GM12878 (cell line): ENCODE measurements at regions not wholly inside any gene's neighbourhood (a gene's known extent, or its start where the extent isn't known, plus 50 kb on each side); places are given as distances from the start of the nearest gene placed in this dataset.

ENCODE experiments used
- ATAC-seq: fragments of 200-7000 bp; cut with Tn5 transposase; 3 replicates; pipeline ENCODE4 v1.9.1; 2020; ENCODE audit warnings: mild to moderate bottlenecking, moderate library complexity
- BruUV-seq: library from RNA; stranded (reverse); fragments of 400-500 nt; replicated peaks from 2 replicates; lab custom pipeline; 2021; lab: Mats Ljungman, UMichigan
- CTCF ChIA-PET: fragments of 300-600 bp; sonication (Branson Sonifier 250); formaldehyde crosslinking; extraction: SDS; loops from one replicate; lab custom pipeline; 2021; ENCODE audit warnings: inconsistent platforms; lab: Yijun Ruan, JAX
- POLR2A ChIA-PET: fragments of 350-600 bp; formaldehyde crosslinking; extraction: SDS; loops from one replicate; lab custom pipeline; 2021; ENCODE audit warnings: inconsistent platforms; lab: Charles Lee
- RAD21 ChIA-PET: fragments of 300-600 bp; sonication (Branson Sonifier 250); formaldehyde crosslinking; loops from one replicate; lab custom pipeline; 2023; ENCODE audit warnings: antibody characterized with exemption; ENCODE audit not compliant: unreplicated experiment; lab: Charles Lee
- SMC1A ChIA-PET: fragments of 300-600 bp; sonication (Branson Sonifier 250); formaldehyde crosslinking; loops from one replicate; lab custom pipeline; 2023; ENCODE audit not compliant: unreplicated experiment, uncharacterized antibody; lab: Charles Lee
- DNase-seq: peaks from one replicate; pipeline ENCODE4 v3.0.0-alpha.2; 2011; ENCODE audit warnings: low read depth, low spot score
- FAIRE-seq: peaks from 3 replicates; lab custom pipeline; 2011; peaks lifted over from hg19 to GRCh38; lab: Jason Lieb, UNC
- H2AFZ ChIP-seq: 2 replicates; pipeline ENCODE4 v1.6.0; 2011; ENCODE audit warnings: low read depth, low read length, control low read depth; ENCODE audit not compliant: control insufficient read depth
- H3K27ac ChIP-seq: 2 replicates; pipeline ENCODE4 v1.5.1; 2011; ENCODE audit warnings: control low read depth; ENCODE audit not compliant: control insufficient read depth, insufficient read depth
- H3K27me3 ChIP-seq, 2 experiments: replicated peaks in 1 of 2; 2 replicates each; pipeline versions ENCODE4 v1.6.0 to v1.6.1; 2011; ENCODE audit warnings: low read length in 1 of 2; ENCODE audit not compliant: control insufficient read depth in 2 of 2, insufficient read depth in 2 of 2
- H3K36me3 ChIP-seq, 2 experiments: 2 replicates each; pipeline ENCODE4 v1.5.1; 2011; ENCODE audit warnings: low read length in 1 of 2; ENCODE audit not compliant: control insufficient read depth in 2 of 2, insufficient read depth in 2 of 2
- H3K4me1 ChIP-seq: 2 replicates; pipeline ENCODE4 v1.6.1; 2011; ENCODE audit warnings: mild to moderate bottlenecking, low read length, moderate library complexity, mixed read lengths; ENCODE audit not compliant: control insufficient read depth, insufficient read depth
- H3K4me2 ChIP-seq: 2 replicates; pipeline ENCODE4 v1.6.0; 2011; ENCODE audit warnings: control low read depth; ENCODE audit not compliant: control insufficient read depth, insufficient read depth
- H3K4me3 ChIP-seq: fragments of 200-600 bp; sonication (generic); 2 replicates; pipeline ENCODE4 v1.5.1; 2016
- H3K79me2 ChIP-seq: 2 replicates; pipeline ENCODE4 v1.6.0; 2011; ENCODE audit warnings: low read length; ENCODE audit not compliant: control insufficient read depth, insufficient read depth
- H3K9ac ChIP-seq: 2 replicates; pipeline ENCODE4 v1.8.0; 2011; ENCODE audit warnings: low read length, control low read depth, mixed read lengths; ENCODE audit not compliant: control insufficient read depth, insufficient read depth
- H3K9me3 ChIP-seq: replicated peaks from 3 replicates; pipeline ENCODE4 v1.5.1; 2011; ENCODE audit warnings: mild to moderate bottlenecking, low read length; ENCODE audit not compliant: control insufficient read depth, insufficient read depth
- H4K20me1 ChIP-seq: 2 replicates; pipeline ENCODE4 v1.6.0; 2011; ENCODE audit not compliant: control insufficient read depth, insufficient read depth
- BACH1 ChIP-seq: fragments of 450-650 bp; IDR thresholded peaks from 2 replicates; pipeline ENCODE4 v1.6.1; 2017; ENCODE audit warnings: mild to moderate bottlenecking, borderline replicate concordance
- CHD4 ChIP-seq: fragments of 200-600 bp; sonication (generic); IDR thresholded peaks from 2 replicates; pipeline ENCODE4 v1.6.1; 2016; ENCODE audit warnings: mild to moderate bottlenecking
- HCFC1 ChIP-seq: fragments of 150-350 bp; IDR thresholded peaks from 2 replicates; pipeline ENCODE4 v1.6.1; 2014; ENCODE audit warnings: low read length
- HDGF ChIP-seq: fragments of 450-650 bp; IDR thresholded peaks from 2 replicates; pipeline ENCODE4 v1.6.1; 2016; ENCODE audit warnings: antibody characterized with exemption
- IRF3 ChIP-seq: fragments of 450-650 bp; IDR thresholded peaks from 2 replicates; pipeline ENCODE4 v1.6.1; 2014; ENCODE audit warnings: mild to moderate bottlenecking
- MYC ChIP-seq: IDR thresholded peaks from 2 replicates; pipeline ENCODE4 v1.6.1; 2011; ENCODE audit warnings: mild to moderate bottlenecking, low read length, moderate library complexity, inconsistent platforms; ENCODE audit not compliant: insufficient read depth, insufficient replicate concordance, insufficient read length, severe bottlenecking
- NR2C2 ChIP-seq: IDR thresholded peaks from 2 replicates; pipeline ENCODE4 v1.6.1; 2011; ENCODE audit warnings: borderline replicate concordance, low read depth; ENCODE audit not compliant: control insufficient read depth, insufficient read length
- PRDM15 ChIP-seq: fragments of 450-650 bp; formaldehyde crosslinking; IDR thresholded peaks from 2 replicates; pipeline ENCODE4 v1.4.0; 2020; ENCODE audit warnings: mild to moderate bottlenecking, moderate library complexity
- SIN3A ChIP-seq: IDR thresholded peaks from 2 replicates; pipeline ENCODE4 v1.6.1; 2012; ENCODE audit warnings: low read depth, low read length, improper control_type of control experiment
- STAT1 ChIP-seq: fragments of 450-650 bp; conservative IDR thresholded peaks from 2 replicates; pipeline ENCODE4 v1.6.1; 2014; ENCODE audit warnings: antibody characterized with exemption, mild to moderate bottlenecking
- STAT3 ChIP-seq: IDR thresholded peaks from 2 replicates; pipeline ENCODE4 v1.6.1; 2011; ENCODE audit warnings: low read depth, low read length, improper control_type of control experiment
- USF1 ChIP-seq: IDR thresholded peaks from 2 replicates; pipeline ENCODE4 v1.6.1; 2011; ENCODE audit warnings: borderline replicate concordance, low read depth, mild to moderate bottlenecking, moderate library complexity, mixed read lengths, low read length; ENCODE audit not compliant: insufficient read depth; ENCODE audit errors: extremely low read length
- WGBS: methylation state at CpG from one replicate; pipeline ENCODE4 v1.1.6; 2016; ENCODE audit warnings: low lambda C conversion rate; ENCODE audit not compliant: insufficient replicate concordance, insufficient coverage; ENCODE audit errors: missing lambda C conversion rate; 5-methylcytosine and 5-hydroxymethylcytosine counted together
- in situ Hi-C: fragments of 300-500 bp; cut with MboI; formaldehyde crosslinking; loops from 9 replicates; pipeline ENCODE4 v1.14.3; 2018; ENCODE audit warnings: mixed read lengths
- intact Hi-C: fragments of 100-400 bp; cut with micrococcal nuclease; formaldehyde crosslinking; loops from one replicate; pipeline ENCODE4 v1.14.2; 2022; ENCODE audit not compliant: unreplicated experiment

GRCh38 chr7:81155654-81156373 is 237.0 kb upstream of the SEMA3C start:
- DNase-seq (no peak), FAIRE-seq (no peak), ATAC-seq (no peak)
- ChIA-PET POLR2A (no interaction called here), SMC1A (no interaction called here), CTCF (no interaction called here), RAD21 (no interaction called here)
- H3K4me1 ChIP-seq, result no peaks in the 10 kb centered on the region
- no peaks in the 10 kb centered on the region for H4K20me1 ChIP-seq
- no peak overlapping the region for H3K9ac ChIP-seq
- no peaks in the 10 kb centered on the region for H3K9me3 ChIP-seq
- H2AFZ ChIP-seq, result no peak overlapping the region
- H3K36me3 ChIP-seq, result no peaks in the 10 kb centered on the region
- H3K27ac ChIP-seq, result no peak overlapping the region
- BruUV-seq, result no TSS peak
- H3K27me3 ChIP-seq, result no peaks in the 10 kb centered on the region
- no peaks in the 10 kb centered on the region for H3K79me2 ChIP-seq
- no peak overlapping the region for H3K4me3 ChIP-seq
- intact Hi-C loops (no loop called here), in situ Hi-C loops (no loop called here)
- 34% methylated on average over 4 of the region's 4 CpGs for WGBS
- no peak overlapping the region for H3K4me2 ChIP-seq
- TF ChIP-seq CHD4 (no peak), HCFC1 (no peak), MYC (no peak), PRDM15 (CRISPR knock-in tag) (no peak), NR2C2 (no peak), SIN3A (no peak), USF1 (no peak), BACH1 (no peak), STAT1 (no peak), IRF3 (no peak), HDGF (no peak), STAT3 (no peak)
